ENCODE measurements at regions not wholly inside any gene's neighbourhood (a gene's known extent, or its start where the extent isn't known, plus 50 kb on each side); places are given as distances from the start of the nearest gene placed in this dataset.

DNA sequence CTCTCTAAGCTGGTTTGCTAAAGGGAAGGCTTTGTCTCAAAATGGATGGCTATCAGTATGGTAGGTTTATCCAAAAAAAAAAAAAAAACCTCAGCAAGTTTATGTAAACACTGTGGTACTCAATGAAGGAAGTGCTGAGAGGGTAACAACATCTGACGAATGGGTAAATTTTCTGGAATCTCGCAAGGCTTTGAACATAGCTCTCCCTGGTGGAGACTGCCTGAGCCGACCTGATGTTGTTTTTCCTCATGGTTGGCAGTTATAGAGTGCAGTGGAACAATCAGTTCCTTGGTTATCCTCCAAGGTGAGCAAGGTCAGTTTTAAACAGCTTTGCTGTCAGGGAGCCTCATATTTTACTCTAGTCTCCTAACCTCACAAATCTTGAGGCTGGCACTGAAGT, 94.6 kb downstream of the ZPLD1 start:
- DNase-seq: no peak

DNA sequence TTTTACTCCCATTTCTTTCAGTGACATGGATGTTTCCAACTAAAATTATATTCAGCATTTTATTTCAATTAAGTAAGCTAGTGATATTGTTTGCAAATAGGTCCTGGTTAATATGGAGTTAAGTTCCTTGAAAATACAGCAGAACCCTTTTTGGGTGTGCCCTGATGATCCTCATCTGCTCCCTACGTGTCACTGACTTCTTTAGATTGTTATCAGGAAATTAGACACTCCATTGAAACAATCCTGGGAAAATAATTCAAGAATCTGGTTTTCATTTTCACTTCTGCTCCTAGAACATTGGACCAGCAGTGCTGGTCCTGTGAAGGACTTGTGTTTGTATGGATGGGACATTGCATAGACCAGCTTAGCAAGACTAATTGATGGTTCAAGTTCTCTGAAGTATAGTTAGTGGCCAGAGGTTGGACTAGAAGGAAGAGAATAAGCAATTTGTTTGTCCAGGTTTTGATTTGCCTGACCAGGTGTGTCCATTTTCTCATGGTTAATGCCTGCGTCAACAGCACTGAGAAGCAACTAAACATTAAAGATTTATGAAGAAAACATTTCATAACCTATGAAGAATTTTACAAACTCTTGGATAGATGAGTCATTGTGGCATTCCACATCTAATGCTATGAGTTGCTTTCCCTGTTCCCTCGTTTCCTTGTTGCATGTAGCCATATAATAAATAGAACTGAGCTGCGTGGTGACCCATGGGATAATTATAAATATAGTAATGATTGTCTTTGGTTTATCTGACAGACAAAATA, 95.8 kb downstream of the ZPLD1 start:
- no peak for DNase-seq

DNA sequence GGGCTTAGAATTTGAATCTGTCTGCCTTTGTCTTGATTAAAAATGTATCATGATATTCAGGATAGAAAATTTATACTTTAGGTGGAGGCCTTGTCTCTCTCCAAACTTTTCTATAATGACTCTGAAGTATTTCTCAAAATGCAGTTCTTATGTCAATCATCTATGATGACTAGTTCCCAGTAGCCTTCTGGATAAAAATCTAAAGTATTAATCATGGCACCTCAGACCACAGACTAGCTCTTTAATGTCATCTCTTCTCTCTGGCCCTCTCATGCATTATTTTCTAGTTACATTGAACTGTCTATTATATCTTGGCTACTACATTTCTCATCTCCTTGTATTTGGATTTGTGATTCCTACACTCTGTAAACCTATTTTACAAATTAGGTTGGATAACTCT, 96.9 kb downstream of the ZPLD1 start:
- no peak for DNase-seq

DNA sequence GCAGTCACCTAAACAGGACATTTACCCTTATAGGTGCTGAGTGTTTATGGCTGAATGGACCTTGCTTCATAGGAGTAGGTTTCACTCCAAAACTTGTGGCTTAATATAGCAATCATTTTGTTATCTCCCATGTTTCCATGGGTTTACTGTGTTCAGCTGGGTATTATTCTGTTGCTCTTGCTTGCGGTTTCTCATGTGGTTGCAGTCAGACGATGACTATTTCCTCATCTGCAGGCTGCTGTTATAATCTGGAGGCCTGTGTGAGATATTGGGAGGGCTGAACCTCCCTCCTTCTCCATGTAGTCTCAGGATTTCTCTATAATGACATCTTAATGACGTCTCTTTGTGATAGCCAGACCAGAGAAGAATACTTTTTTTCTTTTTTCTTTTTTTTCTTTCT, 98.1 kb downstream of the ZPLD1 start:
- no peak for DNase-seq

DNA sequence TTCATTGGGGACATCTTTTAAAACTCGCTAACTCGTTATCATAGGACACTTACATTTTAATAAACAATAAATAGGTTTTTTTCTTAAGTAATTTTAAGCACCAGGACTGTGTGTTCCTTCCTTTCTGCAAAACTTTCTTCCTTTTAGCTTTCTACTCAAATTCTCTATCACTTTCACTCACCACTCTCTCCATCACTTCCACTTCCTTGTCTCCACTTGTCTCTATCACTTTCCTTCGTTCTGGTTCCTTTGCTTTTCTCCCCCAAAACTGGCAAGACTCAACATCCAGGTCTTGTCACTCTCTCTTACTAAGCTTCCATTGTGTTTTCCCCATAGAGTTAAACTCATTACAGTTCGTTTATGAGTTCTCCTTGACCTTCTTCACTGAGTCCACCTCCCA, 99.0 kb downstream of the ZPLD1 start:
- DNase-seq: no peak

DNA sequence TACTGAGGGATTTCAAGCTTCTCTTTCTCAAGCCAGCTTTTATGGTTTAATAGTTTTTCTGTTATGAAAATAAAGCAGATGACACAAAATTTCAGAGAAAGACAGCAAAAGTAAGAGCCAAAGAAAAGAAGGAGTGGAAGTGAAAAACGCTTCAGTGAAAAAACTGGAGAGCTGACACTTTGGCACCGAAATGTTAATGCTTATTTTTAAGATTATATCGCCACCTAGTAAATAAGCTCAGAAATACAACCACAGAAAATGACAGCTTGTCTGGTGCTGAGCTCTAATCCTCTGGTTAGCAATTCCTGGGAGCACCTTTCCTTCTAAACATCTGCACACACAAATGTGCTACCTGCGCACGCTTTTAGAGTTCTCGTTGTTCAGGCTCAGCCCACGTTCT, 101.6 kb downstream of the ZPLD1 start:
- DNase-seq: peak; percentile 72

DNA sequence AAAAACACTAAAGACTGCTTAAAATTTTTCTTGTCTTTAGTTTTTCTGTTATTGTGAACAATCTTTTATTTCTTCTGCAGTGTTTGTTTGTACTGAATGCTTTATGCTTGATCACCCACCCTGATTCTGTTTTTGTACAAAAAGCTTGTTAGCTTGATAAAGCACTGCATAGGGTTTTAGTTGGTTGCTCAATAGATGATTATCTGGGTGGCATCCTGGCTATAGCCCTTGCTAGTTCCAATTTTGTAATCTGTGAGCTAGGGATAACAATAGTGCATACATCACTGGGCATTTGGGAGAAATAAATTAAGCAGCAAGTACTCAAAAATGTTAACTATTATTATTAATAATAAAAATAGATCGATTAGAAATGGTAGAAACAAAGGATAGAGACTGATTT, 102.3 kb downstream of the ZPLD1 start:
- DNase-seq: no peak

DNA sequence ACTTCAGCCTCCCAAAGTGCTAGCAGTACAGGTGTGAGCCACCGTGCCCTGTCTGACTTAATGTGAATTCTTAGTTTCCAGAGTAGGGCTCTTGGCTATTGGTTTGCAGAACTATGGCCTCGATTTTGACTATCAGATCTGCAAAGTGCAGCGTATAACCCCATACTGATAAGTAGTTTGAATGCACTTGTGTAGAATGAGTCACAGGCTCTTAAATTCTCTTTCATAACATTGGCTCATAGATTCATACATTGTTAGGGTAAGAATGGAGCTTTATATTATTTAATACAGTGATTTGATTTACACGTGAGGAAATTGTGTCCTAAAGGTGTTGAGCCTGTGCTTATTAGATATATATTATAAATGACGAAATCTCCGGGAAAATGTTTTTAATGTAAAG, 109.9 kb downstream of the ZPLD1 start:
- DNase-seq: no peak

DNA sequence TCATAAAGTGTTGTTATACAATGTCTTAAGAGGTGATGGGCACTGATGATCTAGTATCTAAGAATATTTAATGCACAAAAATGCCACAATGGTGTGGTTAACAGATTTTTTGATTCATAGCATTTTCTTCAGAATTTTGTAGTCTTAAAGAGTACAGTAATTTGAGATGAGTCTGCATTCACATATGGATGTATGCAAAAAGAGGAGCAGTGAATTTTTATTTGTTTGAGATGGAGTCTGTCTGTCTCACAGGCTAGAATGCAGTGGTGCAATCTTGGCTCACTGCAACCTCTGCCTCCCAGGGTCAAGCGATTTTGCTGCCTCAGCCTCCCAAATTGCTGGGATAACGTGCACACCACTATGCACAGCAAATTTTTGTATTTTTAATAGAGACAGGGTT, 110.5 kb downstream of the ZPLD1 start:
- DNase-seq: no peak

DNA sequence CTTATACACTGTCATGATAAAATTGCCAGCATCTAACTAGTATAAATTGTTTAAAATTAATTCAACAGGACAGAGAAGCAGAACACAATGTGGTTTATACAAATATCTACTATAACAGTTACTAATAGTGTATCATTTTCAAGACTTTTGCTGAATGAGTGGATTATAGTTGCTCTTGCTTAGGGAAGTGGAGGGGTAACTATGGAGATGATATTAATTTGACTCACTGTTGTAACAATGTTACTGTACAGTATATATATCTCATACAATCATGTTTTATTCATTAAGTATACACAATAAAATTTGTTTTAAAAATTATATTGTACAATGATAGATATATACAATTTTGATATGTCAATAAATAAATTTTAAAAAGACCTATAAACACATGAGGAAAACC, 119.1 kb downstream of the ZPLD1 start:
- DNase-seq: no peak

DNA sequence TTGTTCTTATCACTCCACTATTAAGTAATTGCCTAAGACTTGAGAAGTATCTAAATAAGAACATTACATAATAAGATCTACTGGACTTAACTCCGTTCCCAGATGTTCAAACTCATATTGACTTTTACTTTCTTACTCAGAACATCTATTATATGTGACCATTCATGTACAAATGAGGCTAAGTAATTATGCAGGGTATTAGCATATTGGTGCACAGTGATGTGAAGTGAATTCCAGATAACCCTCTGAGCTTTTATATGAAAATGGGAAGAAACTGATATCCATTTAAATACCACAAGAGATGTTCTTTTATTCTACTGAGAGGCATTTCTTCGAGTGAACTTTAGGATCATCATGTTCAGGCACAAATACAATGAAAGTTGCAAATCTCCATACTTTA, 135.7 kb downstream of the ZPLD1 start:
- DNase-seq: no peak

DNA sequence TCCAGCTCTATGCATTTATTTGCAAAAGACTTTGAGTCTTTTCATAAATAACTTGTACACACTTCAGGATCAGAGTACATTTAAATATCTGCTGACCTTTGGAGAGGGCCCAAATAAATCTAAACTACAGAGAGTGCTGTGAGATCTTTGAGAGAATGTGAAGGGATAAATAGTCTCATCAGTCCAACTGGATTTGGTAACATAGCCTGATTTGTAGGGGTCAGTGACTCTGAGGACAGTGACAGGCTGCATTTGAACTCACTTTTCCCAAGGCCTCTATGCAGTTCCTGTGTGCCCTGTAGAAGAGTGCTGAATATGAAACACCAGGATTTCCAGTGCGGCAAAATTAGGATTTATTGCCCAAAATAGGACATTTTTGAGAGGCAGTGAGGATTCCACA, 136.2 kb downstream of the ZPLD1 start:
- no peak for DNase-seq

DNA sequence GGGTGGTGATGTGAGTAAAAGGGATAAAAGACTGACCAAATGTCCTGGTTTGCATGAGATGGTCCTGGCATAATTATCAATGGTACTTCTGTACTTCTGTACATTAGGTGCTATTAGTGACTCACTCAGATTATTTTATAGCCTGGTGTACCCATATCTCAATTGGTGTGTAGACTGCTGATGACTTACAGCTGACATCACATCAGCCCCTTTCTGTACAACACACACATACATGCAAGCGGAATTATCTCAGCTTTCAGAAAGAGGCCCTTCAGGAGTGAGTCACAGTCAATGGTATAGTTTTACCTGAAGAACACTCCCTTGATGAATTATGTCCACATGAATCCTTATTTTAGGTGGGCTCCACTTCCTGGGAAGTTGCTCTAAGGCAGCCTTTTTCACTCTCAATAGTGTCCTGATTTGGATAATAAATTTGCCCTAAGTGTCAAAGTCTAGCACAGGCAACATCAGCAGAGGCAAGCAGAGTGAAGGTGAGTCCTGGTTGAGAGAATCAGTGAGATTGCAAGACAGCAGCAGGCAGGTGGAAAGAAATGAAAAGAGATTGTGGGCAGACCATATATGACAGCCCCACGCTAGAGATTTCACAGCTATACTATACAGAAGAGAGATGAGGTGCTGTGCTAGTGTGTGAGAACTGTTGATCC, 137.0 kb downstream of the ZPLD1 start:
- no peak for DNase-seq

DNA sequence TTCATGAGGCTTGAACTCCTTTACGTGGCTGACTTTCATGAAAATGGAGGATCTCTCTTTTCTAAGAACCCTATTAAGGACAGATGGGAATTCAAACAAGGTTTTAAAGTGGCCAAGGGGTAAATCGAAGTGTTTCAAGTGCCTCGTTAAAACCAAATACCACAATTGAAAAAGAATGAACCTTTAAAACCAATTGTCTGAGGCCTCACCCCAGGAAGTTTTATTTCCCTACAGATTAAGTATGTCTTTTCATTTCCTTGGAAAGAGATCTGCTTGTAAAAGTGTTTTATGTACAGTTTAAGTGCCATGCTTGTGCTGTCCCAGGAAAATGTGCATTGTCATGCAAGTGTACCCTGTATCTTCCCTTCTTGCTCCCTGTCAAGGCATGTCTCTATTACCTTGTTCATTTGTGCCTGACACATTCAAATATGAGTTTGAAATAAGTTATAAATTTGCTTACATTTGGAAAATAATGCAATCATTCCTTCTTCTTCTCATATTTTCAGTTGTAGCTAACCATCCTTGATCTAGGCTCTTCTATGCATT, 138.7 kb downstream of the ZPLD1 start:
- DNase-seq: no peak

DNA sequence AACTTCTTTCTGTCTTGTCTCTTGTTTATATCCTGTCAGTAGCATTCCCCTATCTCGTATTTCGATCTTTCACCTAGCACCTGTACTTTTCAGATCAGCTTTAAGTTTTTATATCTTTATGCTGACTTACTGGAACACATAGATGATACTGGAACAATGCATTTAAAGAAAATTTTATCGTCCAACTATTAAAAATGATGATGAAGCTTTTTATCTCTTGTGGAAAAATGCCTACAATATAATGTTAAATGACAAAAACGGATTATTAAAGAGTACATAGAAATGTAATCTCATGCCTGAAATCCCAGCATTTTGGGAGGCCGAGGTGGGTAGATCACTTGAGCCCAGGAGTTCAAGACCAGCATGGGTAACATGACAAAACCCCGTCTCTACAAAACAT, 139.5 kb downstream of the ZPLD1 start:
- DNase-seq: no peak

DNA sequence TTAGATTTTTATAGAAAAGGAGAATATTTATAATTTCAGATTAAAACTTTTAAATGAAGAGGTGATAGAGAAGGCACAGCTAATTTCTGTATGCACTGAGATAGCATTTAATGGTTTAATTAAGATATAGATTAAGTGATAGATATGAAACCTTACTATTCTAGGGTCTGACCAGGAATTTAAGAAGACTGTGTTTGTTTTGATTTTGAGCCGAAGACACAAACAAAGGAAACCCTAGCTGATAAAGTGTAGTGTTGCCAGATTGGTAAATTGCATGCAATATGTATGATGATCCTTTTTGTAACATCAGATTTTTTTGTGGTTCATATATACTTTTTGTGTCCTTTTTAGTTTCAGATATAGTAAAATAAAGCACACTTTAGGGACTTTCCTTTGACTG, 141.8 kb downstream of the ZPLD1 start:
- DNase-seq: no peak

DNA sequence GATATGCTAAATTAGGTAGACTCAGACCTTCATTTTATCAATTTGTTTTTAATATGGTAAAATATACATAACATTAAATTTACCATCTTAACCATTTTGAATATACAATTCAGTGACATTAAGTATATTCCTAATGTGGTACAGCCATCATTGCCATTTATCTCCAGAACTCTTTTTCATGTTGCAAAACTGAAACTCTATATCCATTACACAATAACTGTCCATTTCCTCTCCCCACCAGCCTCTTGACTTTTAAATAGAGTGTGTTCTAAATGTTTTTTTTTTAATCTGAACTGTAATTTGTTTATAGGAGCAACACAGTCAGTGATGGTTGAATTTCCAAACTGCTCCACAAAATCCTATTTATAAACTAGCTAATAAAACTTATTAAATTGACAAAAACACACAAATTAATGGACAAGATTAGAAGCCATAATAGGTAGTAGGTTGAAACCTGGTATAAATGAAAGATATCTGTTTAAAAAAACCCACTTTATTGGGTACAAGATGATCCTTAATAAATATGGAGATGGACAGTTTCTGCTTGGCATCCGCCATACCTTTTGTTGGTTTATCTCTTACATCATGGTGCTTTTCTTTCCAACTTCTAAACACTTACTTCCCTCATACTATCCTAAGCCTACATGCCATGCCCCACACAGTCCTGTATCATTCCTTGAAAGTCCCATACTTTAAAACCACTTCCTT, 142.4 kb downstream of the ZPLD1 start:
- DNase-seq: no peak

DNA sequence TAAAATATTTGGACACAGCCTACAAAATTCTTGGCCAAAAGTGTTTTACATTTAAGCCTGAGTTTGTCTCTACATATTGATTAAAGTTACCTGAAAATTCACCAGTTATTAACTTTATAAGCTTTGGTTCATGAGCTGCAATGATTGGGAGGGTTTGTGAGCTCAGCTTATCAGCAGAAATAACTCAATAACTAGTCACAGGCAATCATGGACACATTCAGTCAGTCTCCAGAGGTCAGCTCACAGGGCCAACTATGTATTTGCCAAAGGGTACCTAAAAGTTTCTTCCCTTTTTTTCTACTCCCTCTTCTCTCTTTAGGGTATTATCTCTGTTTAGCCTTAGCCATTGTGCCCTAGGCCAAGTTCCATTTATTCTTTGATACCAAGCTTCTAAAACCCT, 145.9 kb downstream of the ZPLD1 start:
- no peak for DNase-seq

DNA sequence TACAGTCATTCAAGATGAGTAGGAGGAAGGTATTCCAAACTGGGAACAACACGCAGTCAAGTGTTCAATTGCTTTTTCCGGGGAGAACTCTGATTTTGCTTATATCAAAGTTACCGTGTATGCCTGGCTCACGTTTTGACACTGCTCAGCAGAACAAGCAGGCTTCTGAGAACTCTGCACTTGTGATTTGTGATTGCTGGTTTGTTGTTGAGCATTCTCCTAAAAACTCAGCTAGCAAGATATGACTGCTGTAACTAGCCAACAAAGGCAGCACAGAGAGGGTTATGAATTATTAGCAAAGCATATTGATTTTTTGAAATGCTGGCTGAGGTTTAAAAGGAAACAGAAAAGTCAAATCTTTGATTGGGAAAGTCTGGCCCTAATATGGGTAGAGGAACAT, 151.7 kb downstream of the ZPLD1 start:
- DNase-seq: no peak

DNA sequence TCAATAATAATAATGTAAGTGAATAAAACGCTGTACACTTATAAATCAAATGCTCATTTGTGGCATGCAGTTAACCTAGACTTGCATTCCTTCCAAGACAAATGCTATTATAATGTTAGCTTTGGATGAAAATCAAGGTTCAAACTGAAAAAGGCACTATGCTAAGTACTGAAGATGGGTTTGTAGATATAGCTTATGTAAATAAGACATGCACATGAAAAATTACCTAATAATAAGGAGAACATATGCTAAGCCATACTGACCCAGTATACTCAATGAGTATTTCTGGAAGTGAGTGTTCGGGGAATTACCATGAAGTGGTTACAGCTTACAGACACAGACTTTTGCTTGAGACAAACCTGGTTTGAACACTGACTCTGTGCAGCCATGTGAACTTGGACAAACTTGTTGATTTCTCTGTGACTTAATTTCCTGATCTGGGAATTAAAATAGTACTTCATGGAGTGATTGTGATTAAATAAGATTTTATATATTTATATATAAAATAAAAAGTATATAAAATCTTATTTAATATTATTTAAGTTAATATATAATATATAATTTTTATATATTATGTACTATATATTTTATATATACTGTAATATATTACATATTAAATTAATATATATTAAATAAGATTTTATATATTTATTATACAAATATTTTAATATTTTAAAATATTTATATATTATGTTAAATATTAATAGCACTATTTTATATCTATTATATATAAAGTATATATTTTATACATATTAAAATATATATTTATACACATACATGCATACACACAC, 159.2 kb downstream of the ZPLD1 start:
- DNase-seq: no peak

DNA sequence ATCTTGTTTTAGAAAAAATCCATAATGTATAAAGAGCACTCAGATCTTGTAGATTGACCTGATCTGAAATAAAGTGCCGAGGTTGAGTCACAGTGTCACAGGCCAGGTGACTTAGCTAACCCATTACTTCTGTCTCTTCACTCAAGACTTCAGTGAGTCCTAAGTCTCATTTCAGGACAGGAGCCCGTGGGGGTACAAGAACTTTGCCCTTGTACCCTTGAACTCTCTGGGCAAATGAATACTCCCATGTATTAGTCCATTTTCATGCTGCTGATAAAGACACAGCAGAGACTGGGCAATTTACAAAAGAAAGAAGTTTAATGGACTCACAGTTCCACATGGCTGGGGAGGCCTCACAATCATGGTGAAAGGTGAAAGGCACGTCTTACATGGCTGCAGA, 160.2 kb downstream of the ZPLD1 start:
- no peak for DNase-seq

DNA sequence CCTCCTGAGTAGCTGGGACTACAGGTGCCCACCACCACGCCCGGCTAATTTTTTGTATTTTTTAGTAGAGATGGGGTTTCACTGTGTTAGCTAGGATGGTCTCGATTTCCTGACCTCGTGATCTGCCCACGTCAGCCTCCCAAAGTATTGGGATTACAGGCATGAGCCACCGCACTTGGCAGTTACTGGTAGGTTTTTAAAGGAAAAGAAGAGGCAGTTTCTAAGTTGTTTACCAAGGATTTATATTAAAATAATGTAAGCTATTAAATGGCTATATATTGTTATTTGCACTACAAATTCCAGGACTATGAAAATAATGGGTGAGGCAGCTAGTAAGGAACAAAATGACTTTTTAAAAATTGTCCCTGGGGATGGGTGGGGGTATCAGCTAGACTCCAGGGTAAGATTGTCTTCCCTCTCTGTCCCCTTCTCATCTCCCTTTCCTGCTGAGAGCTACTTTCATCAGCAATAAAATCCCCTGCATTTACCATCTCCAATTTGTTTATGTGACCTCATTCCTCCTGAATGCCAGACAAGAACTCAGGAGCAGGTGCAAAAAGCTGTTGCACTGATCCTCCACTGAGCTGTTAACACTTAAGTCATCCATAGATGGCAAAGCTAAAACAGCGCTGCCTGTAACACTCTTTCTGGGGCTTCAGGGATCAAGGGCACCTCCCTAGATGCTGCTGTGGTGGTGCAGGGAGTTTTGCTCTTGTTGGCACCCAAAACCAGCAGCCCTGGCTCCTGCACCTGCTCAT, 165.2 kb downstream of the ZPLD1 start:
- peak; percentile 3 for DNase-seq
